HL-60 (cell line): ENCODE measurements at regions not wholly inside any gene's neighbourhood (a gene's known extent, or its start where the extent isn't known, plus 50 kb on each side); places are given as distances from the start of the nearest gene placed in this dataset.

Experiments used
- POLR2AphosphoS5 ChIP-seq: IDR thresholded peaks from 2 replicates; pipeline ENCODE4 v1.6.1; 2012; ENCODE audit warnings: low read depth
- TF ChIP-seq, protein P1 (sequence below): IDR thresholded peaks from one replicate; pipeline ENCODE4 v1.5.1; 2011; ENCODE audit warnings: low read length, control low read depth, inconsistent platforms; ENCODE audit not compliant: insufficient read depth

DNA sequence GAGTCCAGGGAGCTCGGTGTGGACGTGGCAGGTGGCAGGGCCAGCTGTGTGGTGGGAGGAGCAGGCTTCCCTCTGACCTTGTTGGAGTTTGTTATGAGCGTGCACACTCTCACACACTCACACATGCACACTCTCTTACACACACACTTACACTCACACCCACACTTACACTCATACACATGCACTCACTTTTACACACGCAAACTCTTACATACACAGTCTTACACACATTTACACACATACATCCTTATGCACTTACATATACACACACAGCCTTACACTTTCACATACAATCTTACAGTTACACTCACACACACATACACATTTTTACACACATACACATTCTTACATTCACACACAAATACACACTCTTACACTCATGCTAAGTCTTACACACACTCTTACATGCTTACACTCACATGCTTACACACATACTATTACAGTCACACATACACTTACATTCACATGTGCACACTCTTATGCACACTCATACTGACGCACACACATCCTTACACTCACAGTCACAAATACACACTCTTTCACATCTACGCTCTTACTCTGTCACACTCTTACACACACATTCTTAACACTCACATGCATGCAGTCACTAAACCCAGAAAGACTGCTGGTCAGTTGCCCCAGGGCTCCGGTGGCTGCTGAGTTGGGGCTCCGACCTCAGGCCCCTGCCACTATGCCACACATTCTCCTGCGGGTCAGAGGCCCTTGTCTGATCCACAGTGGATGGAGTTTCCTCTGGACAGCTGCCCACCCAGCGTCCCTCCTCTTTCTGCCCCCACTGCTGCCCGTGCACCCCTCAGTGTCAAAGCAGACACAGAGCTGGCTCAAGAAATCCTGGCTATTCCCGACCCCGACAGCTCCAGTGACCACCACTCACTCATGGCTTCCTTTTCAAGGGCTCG, 95.8 kb downstream of the ADRA2C start:
- TF ChIP-seq, protein P1, sequence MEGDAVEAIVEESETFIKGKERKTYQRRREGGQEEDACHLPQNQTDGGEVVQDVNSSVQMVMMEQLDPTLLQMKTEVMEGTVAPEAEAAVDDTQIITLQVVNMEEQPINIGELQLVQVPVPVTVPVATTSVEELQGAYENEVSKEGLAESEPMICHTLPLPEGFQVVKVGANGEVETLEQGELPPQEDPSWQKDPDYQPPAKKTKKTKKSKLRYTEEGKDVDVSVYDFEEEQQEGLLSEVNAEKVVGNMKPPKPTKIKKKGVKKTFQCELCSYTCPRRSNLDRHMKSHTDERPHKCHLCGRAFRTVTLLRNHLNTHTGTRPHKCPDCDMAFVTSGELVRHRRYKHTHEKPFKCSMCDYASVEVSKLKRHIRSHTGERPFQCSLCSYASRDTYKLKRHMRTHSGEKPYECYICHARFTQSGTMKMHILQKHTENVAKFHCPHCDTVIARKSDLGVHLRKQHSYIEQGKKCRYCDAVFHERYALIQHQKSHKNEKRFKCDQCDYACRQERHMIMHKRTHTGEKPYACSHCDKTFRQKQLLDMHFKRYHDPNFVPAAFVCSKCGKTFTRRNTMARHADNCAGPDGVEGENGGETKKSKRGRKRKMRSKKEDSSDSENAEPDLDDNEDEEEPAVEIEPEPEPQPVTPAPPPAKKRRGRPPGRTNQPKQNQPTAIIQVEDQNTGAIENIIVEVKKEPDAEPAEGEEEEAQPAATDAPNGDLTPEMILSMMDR = no peak
- no peak for TF ChIP-seq POLR2AphosphoS5
